ENCODE measurements at regions not wholly inside any gene's neighbourhood (a gene's known extent, or its start where the extent isn't known, plus 50 kb on each side); places are given as distances from the start of the nearest gene placed in this dataset.

DNA sequence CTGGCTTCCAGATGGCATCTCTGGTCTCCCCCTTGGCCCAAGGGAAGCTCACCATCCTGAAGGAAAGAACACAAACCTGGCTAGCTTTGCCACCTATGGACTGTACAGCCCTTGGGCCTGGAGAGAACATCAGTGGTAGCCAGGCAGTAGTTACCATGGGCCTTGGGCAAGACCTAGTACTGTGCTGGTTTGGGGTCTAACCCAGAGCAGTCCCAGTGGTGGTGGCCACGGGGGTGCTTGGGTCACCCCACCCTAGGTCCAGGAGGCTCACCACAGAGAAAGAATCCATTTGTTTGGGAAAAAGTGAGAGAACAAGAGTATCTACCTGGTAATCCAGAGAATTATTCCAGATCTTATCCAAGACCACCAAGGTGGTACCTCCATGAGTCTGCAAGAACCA is 290.7 kb upstream of the PPP1R2C start:
- no peaks in the 10 kb centered on the region for H4K20me1 ChIP-seq (ENCODE audit: insufficient read depth, low read length)
- no peaks in the 10 kb centered on the region for H3K4me1 ChIP-seq (ENCODE audit: low read length)
- H3K9ac ChIP-seq (ENCODE audit: low read length): no peak overlapping the region
- no peak overlapping the region for H2AFZ ChIP-seq (ENCODE audit: low read length)
- TF ChIP-seq EZH2 (optimal IDR thresholded peaks at IDR 0.05; ENCODE audit: low read depth, low read length) (no peak), EZH2phosphoT487 (IDR thresholded peaks at IDR 0.05; ENCODE audit: low read length) (no peak)
- TF ChIP-seq, protein P1, sequence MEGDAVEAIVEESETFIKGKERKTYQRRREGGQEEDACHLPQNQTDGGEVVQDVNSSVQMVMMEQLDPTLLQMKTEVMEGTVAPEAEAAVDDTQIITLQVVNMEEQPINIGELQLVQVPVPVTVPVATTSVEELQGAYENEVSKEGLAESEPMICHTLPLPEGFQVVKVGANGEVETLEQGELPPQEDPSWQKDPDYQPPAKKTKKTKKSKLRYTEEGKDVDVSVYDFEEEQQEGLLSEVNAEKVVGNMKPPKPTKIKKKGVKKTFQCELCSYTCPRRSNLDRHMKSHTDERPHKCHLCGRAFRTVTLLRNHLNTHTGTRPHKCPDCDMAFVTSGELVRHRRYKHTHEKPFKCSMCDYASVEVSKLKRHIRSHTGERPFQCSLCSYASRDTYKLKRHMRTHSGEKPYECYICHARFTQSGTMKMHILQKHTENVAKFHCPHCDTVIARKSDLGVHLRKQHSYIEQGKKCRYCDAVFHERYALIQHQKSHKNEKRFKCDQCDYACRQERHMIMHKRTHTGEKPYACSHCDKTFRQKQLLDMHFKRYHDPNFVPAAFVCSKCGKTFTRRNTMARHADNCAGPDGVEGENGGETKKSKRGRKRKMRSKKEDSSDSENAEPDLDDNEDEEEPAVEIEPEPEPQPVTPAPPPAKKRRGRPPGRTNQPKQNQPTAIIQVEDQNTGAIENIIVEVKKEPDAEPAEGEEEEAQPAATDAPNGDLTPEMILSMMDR (IDR thresholded peaks at IDR 0.05; ENCODE audit: low read length): no peak
- H3K4me2 ChIP-seq (ENCODE audit: low read depth, low read length): no peak overlapping the region
- no peaks in the 10 kb centered on the region for H3K9me2 ChIP-seq (replicated peaks; ENCODE audit: insufficient read depth, low read length)
- H3K79me2 ChIP-seq (ENCODE audit: low read length): no peaks in the 10 kb centered on the region
- no peaks in the 10 kb centered on the region for H3K27me3 ChIP-seq (replicated peaks; ENCODE audit: insufficient read depth, low read length)
- no peaks in the 10 kb centered on the region for H3F3A ChIP-seq (ENCODE audit: insufficient read depth, low read length)
- DNase-seq: no peak
- no peaks in the 10 kb centered on the region for H3K9me3 ChIP-seq (replicated peaks; ENCODE audit: insufficient read depth, low read length)
- no peak overlapping the region for H3K27ac ChIP-seq (ENCODE audit: low read length)
- H3K36me3 ChIP-seq (replicated peaks; ENCODE audit: insufficient read depth, low read length): no peaks in the 10 kb centered on the region
- H3K4me3 ChIP-seq (ENCODE audit: low read length): no peak overlapping the region

DNA sequence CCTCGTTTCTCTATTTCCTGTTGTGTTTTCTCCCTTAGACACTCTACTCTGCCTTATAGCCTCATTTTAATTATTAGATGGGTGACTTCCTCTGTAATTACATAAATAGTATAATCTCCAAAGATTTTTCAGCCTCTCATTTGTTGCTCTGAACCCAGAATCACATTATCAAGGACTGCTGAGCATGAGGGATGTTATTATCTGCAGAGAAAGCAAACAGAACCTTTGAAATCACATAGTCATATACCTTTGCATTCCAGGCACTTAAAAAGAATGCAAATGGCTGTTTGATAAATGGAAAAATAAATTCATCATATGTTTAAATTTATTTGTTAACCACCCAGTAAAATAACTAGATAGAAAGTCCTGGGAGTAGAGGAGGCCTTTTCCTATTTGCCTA is 305.1 kb upstream of the PPP1R2C start:
- Histone ChIP-seq H3K4me2 (ENCODE audit: low read depth, low read length) (no peak overlapping the region), H3F3A (ENCODE audit: insufficient read depth, low read length) (no peaks in the 10 kb centered on the region), H3K9me3 (replicated peaks; ENCODE audit: insufficient read depth, low read length) (no peaks in the 10 kb centered on the region), H2AFZ (ENCODE audit: low read length) (no peak overlapping the region), H3K4me1 (ENCODE audit: low read length) (no peaks in the 10 kb centered on the region), H3K27me3 (replicated peaks; ENCODE audit: insufficient read depth, low read length) (no peaks in the 10 kb centered on the region), H3K79me2 (ENCODE audit: low read length) (no peaks in the 10 kb centered on the region), H4K20me1 (ENCODE audit: insufficient read depth, low read length) (no peaks in the 10 kb centered on the region), H3K27ac (ENCODE audit: low read length) (no peak overlapping the region), H3K4me3 (ENCODE audit: low read length) (no peak overlapping the region), H3K36me3 (replicated peaks; ENCODE audit: insufficient read depth, low read length) (no peaks in the 10 kb centered on the region), H3K9me2 (replicated peaks; ENCODE audit: insufficient read depth, low read length) (no peaks in the 10 kb centered on the region), H3K9ac (ENCODE audit: low read length) (no peak overlapping the region)
- no peak for TF ChIP-seq EZH2phosphoT487 (IDR thresholded peaks at IDR 0.05; ENCODE audit: low read length)
- TF ChIP-seq, protein P1 (IDR thresholded peaks at IDR 0.05; ENCODE audit: low read length): no peak
- TF ChIP-seq EZH2 (optimal IDR thresholded peaks at IDR 0.05; ENCODE audit: low read depth, low read length): no peak
- no peak for DNase-seq

- Histone ChIP-seq H3K9me2 (replicated peaks; ENCODE audit: insufficient read depth, low read length) (no peaks in the 10 kb centered on the region), H3K4me2 (ENCODE audit: low read depth, low read length) (no peak overlapping the region), H3K79me2 (ENCODE audit: low read length) (no peaks in the 10 kb centered on the region), H4K20me1 (ENCODE audit: insufficient read depth, low read length) (no peaks in the 10 kb centered on the region), H3K9ac (ENCODE audit: low read length) (no peak overlapping the region), H3K9me3 (replicated peaks; ENCODE audit: insufficient read depth, low read length) (no peaks in the 10 kb centered on the region), H3K36me3 (replicated peaks; ENCODE audit: insufficient read depth, low read length) (no peaks in the 10 kb centered on the region), H3F3A (ENCODE audit: insufficient read depth, low read length) (no peaks in the 10 kb centered on the region), H3K4me3 (ENCODE audit: low read length) (no peak overlapping the region), H3K27me3 (replicated peaks; ENCODE audit: insufficient read depth, low read length) (no peaks in the 10 kb centered on the region), H3K4me1 (ENCODE audit: low read length) (no peaks in the 10 kb centered on the region), H3K27ac (ENCODE audit: low read length) (no peak overlapping the region), H2AFZ (ENCODE audit: low read length) (no peak overlapping the region)
- DNase-seq: no peak
- no peak for TF ChIP-seq EZH2 (optimal IDR thresholded peaks at IDR 0.05; ENCODE audit: low read depth, low read length)
Measured at GRCh38 chrX:43087830-43088229, 309.9 kb upstream of the PPP1R2C start.

GRCh38 chrX:43096830-43097229 is 318.9 kb upstream of the PPP1R2C start:
- no peak overlapping the region for H3K27ac ChIP-seq (ENCODE audit: low read length)
- no peaks in the 10 kb centered on the region for H3K9me2 ChIP-seq (replicated peaks; ENCODE audit: insufficient read depth, low read length)
- no peaks in the 10 kb centered on the region for H3F3A ChIP-seq (ENCODE audit: insufficient read depth, low read length)
- H3K9ac ChIP-seq (ENCODE audit: low read length): no peak overlapping the region
- H3K36me3 ChIP-seq (replicated peaks; ENCODE audit: insufficient read depth, low read length): no peaks in the 10 kb centered on the region
- TF ChIP-seq, protein P1 (IDR thresholded peaks at IDR 0.05; ENCODE audit: low read length): no peak
- TF ChIP-seq EZH2phosphoT487 (IDR thresholded peaks at IDR 0.05; ENCODE audit: low read length) (no peak), EZH2 (optimal IDR thresholded peaks at IDR 0.05; ENCODE audit: low read depth, low read length) (no peak)
- no peak for DNase-seq
- no peak overlapping the region for H2AFZ ChIP-seq (ENCODE audit: low read length)
- no peaks in the 10 kb centered on the region for H3K79me2 ChIP-seq (ENCODE audit: low read length)
- H4K20me1 ChIP-seq (ENCODE audit: insufficient read depth, low read length): no peaks in the 10 kb centered on the region
- no peaks in the 10 kb centered on the region for H3K9me3 ChIP-seq (replicated peaks; ENCODE audit: insufficient read depth, low read length)
- H3K4me3 ChIP-seq (ENCODE audit: low read length): no peak overlapping the region
- H3K27me3 ChIP-seq (replicated peaks; ENCODE audit: insufficient read depth, low read length): no peaks in the 10 kb centered on the region
- H3K4me2 ChIP-seq (ENCODE audit: low read depth, low read length): no peak overlapping the region
- H3K4me1 ChIP-seq (ENCODE audit: low read length): no peaks in the 10 kb centered on the region
